ENCODE measurements at regions not wholly inside any gene's neighbourhood (a gene's known extent, or its start where the extent isn't known, plus 50 kb on each side); places are given as distances from the start of the nearest gene placed in this dataset.

- no peak for DNase-seq
These were observed 82.6 kb upstream of the GALNT2 start for GRCh38 chr1:229984310-229984991.

GRCh38 chr1:229984992-229985612 lies 81.9 kb upstream of the GALNT2 start:
- DNase-seq, result no peak

DNA sequence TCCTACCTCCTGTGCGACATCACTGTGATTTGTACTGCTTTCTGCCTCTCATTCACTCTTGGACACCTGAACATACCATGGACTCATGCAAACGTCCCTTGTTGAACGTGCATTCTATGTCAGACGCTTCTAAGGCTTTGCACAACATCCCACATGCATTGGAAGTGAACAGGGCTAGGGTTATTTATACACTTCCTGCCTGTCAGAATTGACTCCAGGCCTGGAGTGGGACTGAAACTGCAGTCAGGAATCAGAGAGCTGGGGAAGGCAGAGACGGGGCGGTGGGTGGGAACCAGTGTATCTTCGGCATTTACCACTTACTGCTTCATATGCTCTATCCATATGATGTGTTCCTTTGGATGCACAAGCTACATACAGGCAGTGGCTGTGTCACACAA lies 81.4 kb upstream of the GALNT2 start:
- no peak for DNase-seq

DNA sequence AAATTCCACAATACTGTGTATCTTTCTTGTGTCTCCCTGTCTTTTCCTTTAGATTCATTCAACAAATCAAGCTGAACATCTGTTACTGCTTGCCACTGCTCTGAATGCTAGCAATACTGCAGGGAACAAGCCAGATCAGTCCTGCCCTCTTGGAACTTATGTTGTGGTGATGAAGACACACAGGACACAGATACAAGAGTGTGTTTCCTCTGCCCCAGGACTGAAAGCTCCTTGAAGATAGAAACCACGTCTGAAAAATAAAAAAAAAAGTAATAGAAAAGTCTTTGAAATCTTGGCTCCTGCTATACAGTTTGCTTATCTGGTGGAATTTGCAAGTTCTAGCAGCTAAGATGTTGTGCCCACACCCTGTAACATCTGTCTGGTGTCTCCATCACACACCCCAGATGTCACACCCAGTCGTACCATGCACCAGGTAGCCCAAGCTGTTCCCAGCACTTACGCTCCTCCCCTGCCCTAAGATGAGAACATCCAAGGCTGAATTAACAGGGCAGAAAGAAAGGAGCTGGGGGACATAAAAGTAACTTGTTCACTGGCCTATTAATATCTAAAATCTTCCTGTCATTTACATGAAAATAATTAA lies 80.2 kb upstream of the GALNT2 start:
- no peak for DNase-seq

- no peak for DNase-seq
These were observed 79.1 kb upstream of the GALNT2 start for GRCh38 chr1:229987953-229988352.

DNA sequence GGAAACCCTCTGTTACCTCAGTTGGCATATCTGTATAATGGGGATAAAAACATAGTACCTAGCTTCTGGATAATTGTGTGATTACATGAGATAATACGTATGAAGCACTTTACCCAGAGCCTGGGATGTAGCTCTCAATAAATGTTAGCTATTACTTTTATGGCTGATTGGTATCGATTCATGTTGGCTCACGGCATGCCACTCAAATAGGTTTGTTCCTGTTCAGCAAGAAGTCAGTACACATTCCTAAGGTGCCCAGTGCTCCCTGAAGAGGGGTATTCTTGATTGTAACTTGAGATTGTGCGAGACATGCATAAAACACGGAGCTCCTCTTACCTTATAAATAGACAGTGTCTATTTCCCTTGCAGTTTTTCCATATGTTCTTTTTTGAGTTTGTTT lies 78.5 kb upstream of the GALNT2 start:
- DNase-seq, result no peak

GRCh38 chr1:229989591-229990248 lies 77.3 kb upstream of the GALNT2 start:
- DNase-seq, result no peak

GRCh38 chr1:229990326-229990725 lies 76.7 kb upstream of the GALNT2 start:
- no peak for DNase-seq

DNA sequence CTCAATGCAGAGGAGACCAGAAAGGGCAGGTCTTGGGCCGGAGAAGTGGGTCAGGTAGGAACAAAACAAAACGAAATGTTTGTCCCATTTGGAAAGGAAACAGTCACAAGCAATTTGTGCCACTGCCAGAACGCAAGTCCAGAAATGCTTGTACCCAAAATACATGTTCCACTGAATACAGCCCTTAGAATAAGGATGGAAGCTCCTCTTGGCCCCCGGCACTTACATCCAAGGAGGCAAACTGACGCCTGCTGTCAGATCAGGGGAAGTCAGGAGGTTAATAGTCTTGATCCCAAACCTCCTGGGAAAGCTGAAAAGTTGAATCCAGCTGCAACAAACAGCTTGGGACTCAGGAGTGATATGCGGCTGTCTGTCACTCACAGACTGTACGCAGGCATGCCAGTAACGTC lies 75.9 kb upstream of the GALNT2 start:
- DNase-seq, result no peak

DNA sequence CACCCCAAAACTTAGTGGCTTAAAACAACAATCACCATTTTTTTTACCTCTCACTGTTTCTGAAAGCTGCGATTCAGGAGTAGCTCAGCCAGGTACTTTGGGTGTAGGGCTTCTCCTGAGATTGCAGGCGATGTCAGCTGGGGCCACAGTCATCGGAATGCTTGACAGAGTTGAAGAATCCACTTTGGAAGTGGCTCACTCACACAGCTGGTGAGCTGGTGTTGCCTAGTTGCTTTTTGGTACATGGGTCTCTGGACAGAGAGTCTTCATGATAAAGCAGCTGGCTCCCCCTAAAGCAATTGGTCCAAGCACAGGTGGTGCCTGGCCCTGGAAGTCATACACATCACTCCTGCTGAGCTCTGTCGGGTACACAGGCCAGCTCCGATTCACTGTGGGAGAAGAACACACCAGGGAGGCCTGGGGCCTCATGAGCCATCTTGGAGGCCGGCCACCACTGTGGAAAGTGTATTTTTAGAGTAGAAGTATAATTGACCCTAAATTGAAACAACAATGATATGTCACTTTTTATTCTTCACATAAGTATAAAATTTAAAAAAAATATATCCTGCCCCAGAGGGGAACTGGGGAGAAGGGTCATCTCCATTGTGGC lies 75.2 kb upstream of the GALNT2 start:
- no peak for DNase-seq

DNA sequence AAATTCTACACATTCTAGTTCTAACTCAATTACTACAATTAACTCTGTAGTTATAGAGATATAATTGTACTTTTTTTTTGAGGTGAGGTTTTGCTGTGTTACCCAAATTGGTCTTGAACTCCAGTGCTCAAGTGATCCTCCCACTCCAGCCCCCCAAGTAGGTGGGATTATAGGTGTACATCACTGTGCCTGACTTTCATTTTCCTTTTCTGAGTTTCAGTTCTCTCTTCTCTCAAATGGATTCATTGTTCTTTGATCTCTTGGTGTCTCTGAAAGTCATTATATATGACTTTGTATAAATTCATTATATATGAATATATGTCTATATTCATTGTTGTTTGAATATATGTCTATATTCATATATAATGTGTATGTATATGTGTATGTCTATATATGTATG lies 74.0 kb upstream of the GALNT2 start:
- DNase-seq, result no peak

DNA sequence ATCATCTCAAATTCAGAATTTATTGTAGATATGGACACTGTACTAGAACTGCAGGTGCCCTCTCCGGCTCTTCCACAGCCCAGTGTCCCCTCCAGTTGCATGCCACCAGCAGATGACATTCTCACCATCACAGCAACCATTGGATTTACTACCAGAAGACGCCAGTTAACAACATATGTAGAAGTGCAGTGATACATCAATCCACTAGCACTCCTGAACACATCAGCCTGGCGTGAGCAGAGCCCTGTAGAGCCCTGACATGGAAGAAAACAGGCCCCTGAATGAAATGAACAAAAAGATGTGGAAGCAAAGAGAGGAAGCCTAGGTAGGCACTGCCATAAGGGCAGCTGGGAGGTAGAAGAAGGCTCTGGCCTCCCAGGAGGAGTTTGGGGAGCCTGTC lies 73.1 kb upstream of the GALNT2 start:
- DNase-seq, result no peak

GRCh38 chr1:229999004-229999670 lies 67.9 kb upstream of the GALNT2 start:
- no peak for DNase-seq

DNA sequence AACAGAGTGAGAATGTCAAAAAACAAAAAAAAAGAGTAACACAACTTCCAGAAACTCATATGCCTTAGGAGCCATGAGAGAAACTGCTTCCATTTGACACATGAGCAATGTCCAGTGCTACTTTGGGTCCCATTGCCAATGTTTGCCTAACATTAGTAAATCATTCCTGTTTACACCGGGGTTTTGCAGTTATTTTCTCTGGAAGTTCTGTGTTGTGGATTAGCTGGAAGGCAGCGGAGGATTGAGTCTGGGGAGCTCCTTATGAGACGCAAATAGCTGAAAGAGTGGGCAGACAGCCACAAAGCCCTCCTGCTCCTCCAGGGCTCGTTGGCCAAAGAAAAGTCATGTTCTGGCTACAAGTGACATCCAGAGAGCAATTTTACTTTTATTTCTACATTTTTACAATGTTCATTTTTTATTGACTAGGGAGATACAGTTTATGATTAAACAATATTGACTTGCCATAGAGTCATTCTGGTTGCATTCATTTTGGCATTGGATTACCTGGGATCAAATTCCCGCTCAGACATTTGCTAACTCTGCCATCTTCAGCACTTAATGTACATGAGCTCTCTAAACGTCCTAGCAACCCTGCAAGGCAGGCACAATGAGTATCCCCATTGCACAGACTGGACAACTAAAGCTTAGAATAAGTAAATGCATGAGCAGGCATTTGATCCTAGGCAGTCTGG lies 66.4 kb upstream of the GALNT2 start:
- no peak for DNase-seq

- no peak for DNase-seq
These were observed 64.8 kb upstream of the GALNT2 start for GRCh38 chr1:230002164-230002803.

GRCh38 chr1:230003409-230003808 lies 63.6 kb upstream of the GALNT2 start:
- no peak for DNase-seq

DNA sequence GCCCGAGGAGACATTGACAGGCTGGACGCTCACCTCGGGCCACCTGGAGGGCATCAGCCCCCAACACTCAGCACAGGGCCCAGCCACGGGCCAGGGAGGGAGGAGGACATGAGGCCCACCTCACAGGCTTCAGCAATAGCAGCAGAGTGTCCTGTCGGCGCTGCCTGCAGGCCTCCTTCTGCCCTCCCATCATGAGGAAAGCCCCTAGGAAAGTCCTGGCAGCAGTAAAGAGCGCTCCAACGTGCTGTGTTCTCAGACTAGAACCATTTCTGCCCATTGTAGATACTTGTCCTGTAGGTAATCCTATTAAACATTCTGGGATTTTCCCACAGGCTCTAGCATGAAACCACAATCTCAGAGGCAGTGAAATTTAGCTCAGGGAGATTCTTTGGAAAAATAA lies 62.0 kb upstream of the GALNT2 start:
- no peak for DNase-seq

DNA sequence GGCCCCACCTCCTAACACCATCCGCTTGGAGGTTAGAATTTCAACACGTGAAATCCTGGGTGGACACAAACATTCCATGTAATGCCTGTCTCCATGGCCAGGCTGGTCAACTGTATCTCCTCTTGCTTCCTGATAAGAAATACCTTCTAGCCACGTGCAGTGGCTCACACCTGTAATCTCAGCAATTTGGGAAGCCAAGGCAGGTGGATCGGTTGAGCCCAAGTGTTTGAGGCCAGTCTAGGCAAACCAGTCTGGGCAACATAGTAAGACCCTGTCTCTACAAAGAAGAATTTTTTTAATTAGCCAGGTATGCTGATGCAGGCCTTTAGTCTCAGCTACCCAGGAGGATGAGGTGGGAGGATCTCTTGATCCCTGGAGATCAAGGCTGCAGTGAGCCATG lies 58.3 kb upstream of the GALNT2 start:
- no peak for DNase-seq

GRCh38 chr1:230009611-230010313 lies 57.3 kb upstream of the GALNT2 start:
- no peak for DNase-seq

GRCh38 chr1:230010603-230011332 lies 56.3 kb upstream of the GALNT2 start:
- DNase-seq, result no peak
